ENCODE measurements at regions not wholly inside any gene's neighbourhood (a gene's known extent, or its start where the extent isn't known, plus 50 kb on each side); places are given as distances from the start of the nearest gene placed in this dataset.

- Histone ChIP-seq H3K36me3 (ENCODE audit: insufficient read depth, low read length) (no peaks in the 10 kb centered on the region), H3K4me3 (ENCODE audit: insufficient read depth, low read depth, low read length) (no peak overlapping the region), H3K4me1 (ENCODE audit: insufficient read depth, low read length) (no peaks in the 10 kb centered on the region), H2AFZ (ENCODE audit: low read depth, low read length) (no peak overlapping the region), H3K27ac (ENCODE audit: low read depth, low read length) (no peak overlapping the region), H3K79me2 (ENCODE audit: insufficient read depth, low read length) (no peaks in the 10 kb centered on the region), H3K9me3 (ENCODE audit: insufficient read depth, low read depth, low read length) (no peaks in the 10 kb centered on the region), H3K4me2 (ENCODE audit: low read length) (no peak overlapping the region), H3K9ac (ENCODE audit: low read length) (no peak overlapping the region), H3K27me3 (ENCODE audit: insufficient read depth, low read length) (no peaks in the 10 kb centered on the region), H4K20me1 (ENCODE audit: insufficient read depth, low read length) (no peaks in the 10 kb centered on the region)
- peak overlapping the region; percentile 48 for H3K27ac Mint-ChIP-seq (ENCODE audit: unreplicated experiment)
- DNase-seq (ENCODE audit: low read depth), result no peak
- TF ChIP-seq CTCF (IDR thresholded peaks at IDR 0.05; ENCODE audit: insufficient read depth, low read depth, low read length), result no peak
- no peak for TF ChIP-seq EZH2 (IDR thresholded peaks at IDR 0.05; ENCODE audit: insufficient read depth, low read length)
- no peaks in the 10 kb centered on the region for H3K36me3 Mint-ChIP-seq (ENCODE audit: low read depth, unreplicated experiment)
- H3K27me3 Mint-ChIP-seq (ENCODE audit: low read depth, unreplicated experiment), result peaks cover 6% of the 10 kb centered on the region
- no peak overlapping the region for H3K4me3 Mint-ChIP-seq (ENCODE audit: unreplicated experiment)
- H3K9me3 Mint-ChIP-seq (ENCODE audit: unreplicated experiment), result no peaks in the 10 kb centered on the region
- H3K4me1 Mint-ChIP-seq (ENCODE audit: low read depth, unreplicated experiment), result peaks cover 4% of the 10 kb centered on the region
- no peak for FAIRE-seq
These were observed 83.8 kb upstream of the FZD7 start for GRCh38 chr2:201949927-201950246.

GRCh38 chr2:201950606-201951005 lies 83.0 kb upstream of the FZD7 start:
- no peak overlapping the region for H3K4me3 Mint-ChIP-seq (ENCODE audit: unreplicated experiment)
- peaks cover 3% of the 10 kb centered on the region for H3K27me3 Mint-ChIP-seq (ENCODE audit: low read depth, unreplicated experiment)
- H3K36me3 Mint-ChIP-seq (ENCODE audit: low read depth, unreplicated experiment), result no peaks in the 10 kb centered on the region
- DNase-seq (ENCODE audit: low read depth) (no peak), FAIRE-seq (no peak)
- H3K36me3 ChIP-seq (ENCODE audit: insufficient read depth, low read length), result no peaks in the 10 kb centered on the region
- no peaks in the 10 kb centered on the region for H3K9me3 ChIP-seq (ENCODE audit: insufficient read depth, low read depth, low read length)
- H4K20me1 ChIP-seq (ENCODE audit: insufficient read depth, low read length), result no peaks in the 10 kb centered on the region
- H3K9me3 Mint-ChIP-seq (ENCODE audit: unreplicated experiment), result no peaks in the 10 kb centered on the region
- TF ChIP-seq CTCF (IDR thresholded peaks at IDR 0.05; ENCODE audit: insufficient read depth, low read depth, low read length) (no peak), EZH2 (IDR thresholded peaks at IDR 0.05; ENCODE audit: insufficient read depth, low read length) (no peak)
- no peak overlapping the region for H3K4me2 ChIP-seq (ENCODE audit: low read length)
- H2AFZ ChIP-seq (ENCODE audit: low read depth, low read length), result no peak overlapping the region
- H3K27me3 ChIP-seq (ENCODE audit: insufficient read depth, low read length), result no peaks in the 10 kb centered on the region
- no peak overlapping the region for H3K9ac ChIP-seq (ENCODE audit: low read length)
- H3K27ac Mint-ChIP-seq (ENCODE audit: unreplicated experiment), result no peak overlapping the region
- peaks cover 6% of the 10 kb centered on the region for H3K4me1 Mint-ChIP-seq (ENCODE audit: low read depth, unreplicated experiment)
- H3K4me1 ChIP-seq (ENCODE audit: insufficient read depth, low read length), result peaks cover 6% of the 10 kb centered on the region
- no peak overlapping the region for H3K4me3 ChIP-seq (ENCODE audit: insufficient read depth, low read depth, low read length)
- H3K79me2 ChIP-seq (ENCODE audit: insufficient read depth, low read length), result no peaks in the 10 kb centered on the region
- H3K27ac ChIP-seq (ENCODE audit: low read depth, low read length), result no peak overlapping the region

GRCh38 chr2:201952187-201952586 lies 81.5 kb upstream of the FZD7 start:
- Histone ChIP-seq H3K4me2 (ENCODE audit: low read length) (no peak overlapping the region), H2AFZ (ENCODE audit: low read depth, low read length) (no peak overlapping the region), H4K20me1 (ENCODE audit: insufficient read depth, low read length) (no peaks in the 10 kb centered on the region), H3K4me3 (ENCODE audit: insufficient read depth, low read depth, low read length) (no peak overlapping the region), H3K79me2 (ENCODE audit: insufficient read depth, low read length) (no peaks in the 10 kb centered on the region), H3K27ac (ENCODE audit: low read depth, low read length) (no peak overlapping the region), H3K9ac (ENCODE audit: low read length) (no peak overlapping the region), H3K36me3 (ENCODE audit: insufficient read depth, low read length) (no peaks in the 10 kb centered on the region), H3K9me3 (ENCODE audit: insufficient read depth, low read depth, low read length) (no peaks in the 10 kb centered on the region), H3K27me3 (ENCODE audit: insufficient read depth, low read length) (no peaks in the 10 kb centered on the region), H3K4me1 (ENCODE audit: insufficient read depth, low read length) (peaks cover 13% of the 10 kb centered on the region)
- FAIRE-seq, result no peak
- Mint-ChIP-seq H3K36me3 (ENCODE audit: low read depth, unreplicated experiment) (no peaks in the 10 kb centered on the region), H3K27me3 (ENCODE audit: low read depth, unreplicated experiment) (peaks cover 6% of the 10 kb centered on the region), H3K4me3 (ENCODE audit: unreplicated experiment) (no peak overlapping the region), H3K4me1 (ENCODE audit: low read depth, unreplicated experiment) (peaks cover 6% of the 10 kb centered on the region), H3K27ac (ENCODE audit: unreplicated experiment) (no peak overlapping the region), H3K9me3 (ENCODE audit: unreplicated experiment) (no peaks in the 10 kb centered on the region)
- TF ChIP-seq CTCF (IDR thresholded peaks at IDR 0.05; ENCODE audit: insufficient read depth, low read depth, low read length) (no peak), EZH2 (IDR thresholded peaks at IDR 0.05; ENCODE audit: insufficient read depth, low read length) (no peak)
- no peak for DNase-seq (ENCODE audit: low read depth)

All from astrocyte (in vitro differentiated cells and primary cell).